Neural cell (in vitro differentiated cells): ENCODE measurements at regions not wholly inside any gene's neighbourhood (a gene's known extent, or its start where the extent isn't known, plus 50 kb on each side); places are given as distances from the start of the nearest gene placed in this dataset.

ENCODE experiments used
- H2AFZ ChIP-seq: fragments of 200-600, 300-800 bp; sonication (generic), shearing (Covaris generic); 2 replicates; pipeline ENCODE4 v1.6.0; 2014; ENCODE audit warnings: low read depth, mild to moderate bottlenecking, antibody characterized with exemption, low read length, moderate library complexity
- H3F3A ChIP-seq: fragments of 200-600 bp; shearing (Covaris generic); 2 replicates; pipeline ENCODE4 v1.6.1; 2016; ENCODE audit warnings: mild to moderate bottlenecking, moderate library complexity, mixed read lengths, antibody characterized with exemption, low read length; ENCODE audit not compliant: insufficient read depth, poor library complexity, severe bottlenecking
- H3K27ac ChIP-seq: fragments of 200-600, 300-800 bp; sonication (generic), shearing (Covaris generic); 2 replicates; pipeline ENCODE4 v1.5.1; 2014; ENCODE audit warnings: mild to moderate bottlenecking, low read length, moderate library complexity
- H3K27me3 ChIP-seq: fragments of 300-800, 200-600 bp; sonication (generic), shearing (Covaris generic); 2 replicates; pipeline ENCODE4 v1.6.0; 2014; ENCODE audit warnings: mild to moderate bottlenecking, low read depth, low read length, moderate library complexity; ENCODE audit not compliant: insufficient read depth
- H3K36me3 ChIP-seq: fragments of 300-800, 200-600 bp; sonication (generic), shearing (Covaris generic); 2 replicates; pipeline ENCODE4 v1.5.1; 2014; ENCODE audit warnings: mild to moderate bottlenecking, antibody characterized with exemption, low read length, moderate library complexity; ENCODE audit not compliant: insufficient read depth
- H3K4me2 ChIP-seq: fragments of 300-800, 200-600 bp; sonication (generic), shearing (Covaris generic); 2 replicates; pipeline ENCODE4 v1.6.0; 2014; ENCODE audit warnings: mild to moderate bottlenecking, low read length
- H3K4me3 ChIP-seq: fragments of 300-800, 200-600 bp; sonication (generic), shearing (Covaris generic); 2 replicates; pipeline ENCODE4 v1.5.1; 2014; ENCODE audit warnings: mild to moderate bottlenecking, low read length, moderate library complexity
- H3K79me2 ChIP-seq: fragments of 200-600 bp; shearing (Covaris generic); replicated peaks from 2 replicates; pipeline ENCODE4 v1.6.0; 2014; ENCODE audit warnings: mild to moderate bottlenecking, low read length, moderate library complexity; ENCODE audit not compliant: insufficient read depth
- H3K9ac ChIP-seq: fragments of 300-800, 200-600 bp; sonication (generic), shearing (Covaris generic); 2 replicates; pipeline ENCODE4 v1.6.1; 2016; ENCODE audit warnings: mild to moderate bottlenecking, low read length, mixed read lengths
- H3K9me2 ChIP-seq: fragments of 200-600 bp; shearing (Covaris generic); 2 replicates; pipeline ENCODE4 v1.6.1; 2016; ENCODE audit warnings: mild to moderate bottlenecking, low read length, mixed read lengths; ENCODE audit not compliant: insufficient read depth
- H3K9me3 ChIP-seq: fragments of 200-600, 300-800 bp; sonication (generic), shearing (Covaris generic); 2 replicates; pipeline ENCODE4 v1.6.1; 2016; ENCODE audit warnings: mild to moderate bottlenecking, mixed run types, low read length, moderate library complexity, mixed read lengths
- H4K20me1 ChIP-seq: fragments of 200-600 bp; shearing (Covaris generic); 2 replicates; pipeline ENCODE4 v1.6.1; 2016; ENCODE audit warnings: mild to moderate bottlenecking, mixed run types; ENCODE audit not compliant: insufficient read depth
- EP300 ChIP-seq: fragments of 450-650 bp; conservative IDR thresholded peaks from 2 replicates; pipeline ENCODE4 v1.6.1; 2014; ENCODE audit warnings: antibody characterized with exemption, mild to moderate bottlenecking, moderate library complexity; ENCODE audit not compliant: poor library complexity, severe bottlenecking
- EZH2 ChIP-seq: fragments of 200-600, 300-800 bp; shearing (Covaris generic), sonication (generic); IDR thresholded peaks from 2 replicates; pipeline ENCODE4 v1.6.1; 2014; ENCODE audit warnings: antibody characterized with exemption, low read length, borderline replicate concordance, mild to moderate bottlenecking; ENCODE audit not compliant: insufficient read depth, poor library complexity, severe bottlenecking
- MXI1 ChIP-seq: fragments of 450-650 bp; conservative IDR thresholded peaks from 2 replicates; pipeline ENCODE4 v1.6.1; 2014; ENCODE audit warnings: antibody characterized with exemption, mild to moderate bottlenecking; ENCODE audit not compliant: poor library complexity, severe bottlenecking
- POLR2AphosphoS5 ChIP-seq: IDR thresholded peaks from 2 replicates; pipeline ENCODE4 v1.6.1; 2012
- RAD21 ChIP-seq: fragments of 450-650 bp; conservative IDR thresholded peaks from 2 replicates; pipeline ENCODE4 v1.6.1; 2014; ENCODE audit warnings: antibody characterized with exemption, mild to moderate bottlenecking, moderate library complexity
- SMC3 ChIP-seq: fragments of 450-650 bp; conservative IDR thresholded peaks from 2 replicates; pipeline ENCODE4 v1.6.1; 2014; ENCODE audit warnings: antibody characterized with exemption, mild to moderate bottlenecking, moderate library complexity; ENCODE audit not compliant: poor library complexity
- TAF1 ChIP-seq: IDR thresholded peaks from 2 replicates; pipeline ENCODE4 v1.6.1; 2012; ENCODE audit warnings: low read depth
- TF ChIP-seq, protein P1 (sequence below): fragments of 450-650 bp; IDR thresholded peaks from 2 replicates; pipeline ENCODE4 v1.5.1; 2014; ENCODE audit warnings: antibody characterized with exemption, mild to moderate bottlenecking, moderate library complexity; ENCODE audit not compliant: poor library complexity, severe bottlenecking
- TF ChIP-seq, protein P2 (sequence below): IDR thresholded peaks from 2 replicates; pipeline ENCODE4 v1.6.1; 2012; ENCODE audit warnings: borderline replicate concordance

DNA sequence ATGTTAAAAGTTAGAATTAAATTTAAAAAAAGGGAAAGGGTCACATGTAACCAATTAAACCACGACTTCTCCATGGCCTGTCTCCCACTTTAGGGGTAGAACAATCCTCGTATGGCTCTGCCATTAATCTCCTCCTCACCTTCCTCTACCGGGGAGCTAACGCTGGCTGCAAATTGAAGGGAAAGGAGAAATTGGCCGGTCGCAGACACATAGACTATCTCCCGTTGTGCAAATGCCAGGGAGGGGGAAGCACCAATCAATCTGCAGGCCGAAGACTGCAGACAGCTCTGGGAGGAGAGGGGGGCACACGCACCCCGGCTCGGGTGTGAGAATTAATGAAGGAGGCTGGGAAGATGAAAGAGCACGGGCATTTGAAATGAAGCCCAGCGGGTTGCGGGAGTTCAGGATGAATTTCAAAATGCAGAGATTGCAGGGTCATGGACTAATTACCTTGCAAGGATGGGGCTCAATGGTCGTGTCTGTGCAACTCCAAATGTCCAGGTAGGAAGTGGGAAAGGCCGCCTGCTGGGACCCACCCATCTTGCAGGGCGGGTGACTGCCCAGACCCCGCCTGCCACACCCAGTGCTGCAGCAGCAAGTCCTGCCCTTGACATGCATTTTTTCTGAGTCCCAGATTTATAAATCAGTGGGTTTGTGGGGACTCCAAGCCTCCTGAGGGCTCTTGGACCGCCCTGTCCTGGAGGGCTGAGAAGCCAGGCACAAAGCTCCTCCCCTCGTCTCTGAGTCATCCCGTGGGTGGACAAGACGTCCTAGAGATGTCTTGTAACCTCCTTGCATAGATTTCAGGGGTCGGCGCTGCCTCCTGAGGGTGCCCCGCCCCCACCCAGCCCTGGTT lies 534.2 kb downstream of the TBC1D22A start:
- no peaks in the 10 kb centered on the region for H3K27me3 ChIP-seq
- no peak overlapping the region for H3K4me3 ChIP-seq
- H2AFZ ChIP-seq, result no peak overlapping the region
- H4K20me1 ChIP-seq, result no peaks in the 10 kb centered on the region
- no peak overlapping the region for H3K9ac ChIP-seq
- H3K27ac ChIP-seq, result no peak overlapping the region
- no peaks in the 10 kb centered on the region for H3F3A ChIP-seq
- H3K9me2 ChIP-seq, result no peaks in the 10 kb centered on the region
- no peak overlapping the region for H3K4me2 ChIP-seq
- no peaks in the 10 kb centered on the region for H3K9me3 ChIP-seq
- TF ChIP-seq EZH2, result no peak
- TF ChIP-seq RAD21, result no peak
- no peak for TF ChIP-seq SMC3
- no peak for TF ChIP-seq TAF1
- no peak for TF ChIP-seq POLR2AphosphoS5
- TF ChIP-seq EP300, result no peak
- TF ChIP-seq, protein P1, sequence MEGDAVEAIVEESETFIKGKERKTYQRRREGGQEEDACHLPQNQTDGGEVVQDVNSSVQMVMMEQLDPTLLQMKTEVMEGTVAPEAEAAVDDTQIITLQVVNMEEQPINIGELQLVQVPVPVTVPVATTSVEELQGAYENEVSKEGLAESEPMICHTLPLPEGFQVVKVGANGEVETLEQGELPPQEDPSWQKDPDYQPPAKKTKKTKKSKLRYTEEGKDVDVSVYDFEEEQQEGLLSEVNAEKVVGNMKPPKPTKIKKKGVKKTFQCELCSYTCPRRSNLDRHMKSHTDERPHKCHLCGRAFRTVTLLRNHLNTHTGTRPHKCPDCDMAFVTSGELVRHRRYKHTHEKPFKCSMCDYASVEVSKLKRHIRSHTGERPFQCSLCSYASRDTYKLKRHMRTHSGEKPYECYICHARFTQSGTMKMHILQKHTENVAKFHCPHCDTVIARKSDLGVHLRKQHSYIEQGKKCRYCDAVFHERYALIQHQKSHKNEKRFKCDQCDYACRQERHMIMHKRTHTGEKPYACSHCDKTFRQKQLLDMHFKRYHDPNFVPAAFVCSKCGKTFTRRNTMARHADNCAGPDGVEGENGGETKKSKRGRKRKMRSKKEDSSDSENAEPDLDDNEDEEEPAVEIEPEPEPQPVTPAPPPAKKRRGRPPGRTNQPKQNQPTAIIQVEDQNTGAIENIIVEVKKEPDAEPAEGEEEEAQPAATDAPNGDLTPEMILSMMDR, result no peak
- no peak for TF ChIP-seq MXI1
- TF ChIP-seq, protein P2, sequence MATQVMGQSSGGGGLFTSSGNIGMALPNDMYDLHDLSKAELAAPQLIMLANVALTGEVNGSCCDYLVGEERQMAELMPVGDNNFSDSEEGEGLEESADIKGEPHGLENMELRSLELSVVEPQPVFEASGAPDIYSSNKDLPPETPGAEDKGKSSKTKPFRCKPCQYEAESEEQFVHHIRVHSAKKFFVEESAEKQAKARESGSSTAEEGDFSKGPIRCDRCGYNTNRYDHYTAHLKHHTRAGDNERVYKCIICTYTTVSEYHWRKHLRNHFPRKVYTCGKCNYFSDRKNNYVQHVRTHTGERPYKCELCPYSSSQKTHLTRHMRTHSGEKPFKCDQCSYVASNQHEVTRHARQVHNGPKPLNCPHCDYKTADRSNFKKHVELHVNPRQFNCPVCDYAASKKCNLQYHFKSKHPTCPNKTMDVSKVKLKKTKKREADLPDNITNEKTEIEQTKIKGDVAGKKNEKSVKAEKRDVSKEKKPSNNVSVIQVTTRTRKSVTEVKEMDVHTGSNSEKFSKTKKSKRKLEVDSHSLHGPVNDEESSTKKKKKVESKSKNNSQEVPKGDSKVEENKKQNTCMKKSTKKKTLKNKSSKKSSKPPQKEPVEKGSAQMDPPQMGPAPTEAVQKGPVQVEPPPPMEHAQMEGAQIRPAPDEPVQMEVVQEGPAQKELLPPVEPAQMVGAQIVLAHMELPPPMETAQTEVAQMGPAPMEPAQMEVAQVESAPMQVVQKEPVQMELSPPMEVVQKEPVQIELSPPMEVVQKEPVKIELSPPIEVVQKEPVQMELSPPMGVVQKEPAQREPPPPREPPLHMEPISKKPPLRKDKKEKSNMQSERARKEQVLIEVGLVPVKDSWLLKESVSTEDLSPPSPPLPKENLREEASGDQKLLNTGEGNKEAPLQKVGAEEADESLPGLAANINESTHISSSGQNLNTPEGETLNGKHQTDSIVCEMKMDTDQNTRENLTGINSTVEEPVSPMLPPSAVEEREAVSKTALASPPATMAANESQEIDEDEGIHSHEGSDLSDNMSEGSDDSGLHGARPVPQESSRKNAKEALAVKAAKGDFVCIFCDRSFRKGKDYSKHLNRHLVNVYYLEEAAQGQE, result no peak
- no peaks in the 10 kb centered on the region for H3K36me3 ChIP-seq
- H3K79me2 ChIP-seq, result no peaks in the 10 kb centered on the region

DNA sequence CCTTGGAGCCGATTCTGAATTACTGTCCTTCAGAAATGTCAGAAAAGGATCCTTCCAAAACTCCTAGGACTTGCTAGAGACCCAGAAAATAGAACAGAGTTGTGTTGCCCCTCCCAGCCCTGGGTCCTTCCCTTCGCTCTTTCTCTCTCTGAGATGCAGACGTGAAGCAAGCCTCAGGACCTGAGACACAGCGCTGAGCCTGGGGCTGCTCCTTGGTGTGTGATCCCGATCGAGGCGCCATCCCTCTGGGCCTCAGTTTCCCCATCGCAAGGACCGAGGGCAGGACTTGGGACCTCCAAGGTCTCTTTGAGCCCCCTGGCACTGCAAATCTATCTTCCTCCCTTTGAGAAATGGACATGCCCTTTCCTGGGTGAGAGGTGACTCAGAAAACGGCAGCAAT lies 533.5 kb downstream of the TBC1D22A start:
- Histone ChIP-seq H3K9me2 (no peaks in the 10 kb centered on the region), H3K79me2 (no peaks in the 10 kb centered on the region), H2AFZ (no peak overlapping the region), H3K36me3 (no peaks in the 10 kb centered on the region), H3K9me3 (no peaks in the 10 kb centered on the region), H3K4me2 (no peak overlapping the region), H3K27ac (no peak overlapping the region), H3K9ac (no peak overlapping the region), H3K4me3 (no peak overlapping the region), H3F3A (no peaks in the 10 kb centered on the region), H4K20me1 (no peaks in the 10 kb centered on the region), H3K27me3 (no peaks in the 10 kb centered on the region)
- no peak for TF ChIP-seq MXI1
- TF ChIP-seq, protein P1, result no peak
